SK-N-SH treated with all-trans-retinoic acid at 6 μM for 48 hours (cell line): ENCODE measurements at regions not wholly inside any gene's neighbourhood (a gene's known extent, or its start where the extent isn't known, plus 50 kb on each side); places are given as distances from the start of the nearest gene placed in this dataset.

Experiments
- ATAC-seq: fragments of 200-7000 bp; cut with Tn5 transposase; 3 replicates; pipeline ENCODE4 v1.9.1; 2020; ENCODE audit warnings: mild to moderate bottlenecking, moderate library complexity
- ARNTL ChIP-seq: fragments of 450-650 bp; formaldehyde crosslinking; IDR thresholded peaks from 2 replicates; pipeline ENCODE4 v1.5.0; 2020; ENCODE audit warnings: low read depth, mild to moderate bottlenecking, moderate library complexity, borderline replicate concordance
- BACH2 ChIP-seq: fragments of 250-450 bp; sonication (Bioruptor Pico); IDR thresholded peaks from 2 replicates; pipeline ENCODE4 v1.9.0; 2021; ENCODE audit warnings: mild to moderate bottlenecking, borderline replicate concordance
- CREB5 ChIP-seq: fragments of 250-450 bp; sonication (Bioruptor Pico); IDR thresholded peaks from 2 replicates; pipeline ENCODE4 v1.5.1; 2020; ENCODE audit warnings: low read depth, mild to moderate bottlenecking, moderate library complexity
- CSDC2 ChIP-seq: fragments of 250-450 bp; sonication (Bioruptor Pico); IDR thresholded peaks from 2 replicates; pipeline ENCODE4 v1.5.0; 2020; ENCODE audit warnings: mild to moderate bottlenecking, moderate library complexity
- ESRRG ChIP-seq: fragments of 250-450 bp; sonication (Bioruptor Pico); IDR thresholded peaks from 2 replicates; pipeline ENCODE4 v1.6.1; 2021; ENCODE audit warnings: mild to moderate bottlenecking
- GLIS3 ChIP-seq: fragments of 250-450 bp; sonication (Bioruptor Pico); IDR thresholded peaks from 2 replicates; pipeline ENCODE4 v1.5.0; 2020; ENCODE audit warnings: mild to moderate bottlenecking, moderate library complexity
- ISL1 ChIP-seq: fragments of 250-450 bp; sonication (Bioruptor Pico); IDR thresholded peaks from 2 replicates; pipeline ENCODE4 v2.1.2; 2022; ENCODE audit warnings: mild to moderate bottlenecking, moderate library complexity
- OSR1 ChIP-seq: fragments of 250-450 bp; sonication (Bioruptor Pico); IDR thresholded peaks from 2 replicates; pipeline ENCODE4 v1.8.0; 2022; ENCODE audit warnings: moderate library complexity, mild to moderate bottlenecking, inconsistent platforms
- PATZ1 ChIP-seq: fragments of 250-450 bp; sonication (Bioruptor Pico); IDR thresholded peaks from 2 replicates; pipeline ENCODE4 v1.8.0; 2020; ENCODE audit warnings: mild to moderate bottlenecking, moderate library complexity, borderline replicate concordance
- POU6F1 ChIP-seq: fragments of 250-450 bp; sonication (Bioruptor Pico); IDR thresholded peaks from 2 replicates; pipeline ENCODE4 v1.8.0; 2021; ENCODE audit warnings: low read depth, mild to moderate bottlenecking, moderate library complexity, borderline replicate concordance
- PPARA ChIP-seq: fragments of 250-450 bp; sonication (Bioruptor Pico); IDR thresholded peaks from 2 replicates; pipeline ENCODE4 v1.5.0; 2020; ENCODE audit warnings: mild to moderate bottlenecking, borderline replicate concordance
- RARB ChIP-seq: fragments of 250-450 bp; sonication (Bioruptor Pico); IDR thresholded peaks from 2 replicates; pipeline ENCODE4 v1.8.0; 2021; ENCODE audit warnings: mild to moderate bottlenecking, moderate library complexity
- SNAI2 ChIP-seq: fragments of 250-450 bp; sonication (Bioruptor Pico); IDR thresholded peaks from 2 replicates; pipeline ENCODE4 v1.5.0; 2020; ENCODE audit warnings: mild to moderate bottlenecking, moderate library complexity
- TCF4 ChIP-seq: fragments of 250-450 bp; sonication (Bioruptor Pico); IDR thresholded peaks from 2 replicates; pipeline ENCODE4 v1.8.0; 2021; ENCODE audit warnings: mild to moderate bottlenecking, moderate library complexity, borderline replicate concordance
- TOX ChIP-seq: fragments of 250-450 bp; sonication (Bioruptor Pico); IDR thresholded peaks from 2 replicates; pipeline ENCODE4 v1.8.0; 2021; ENCODE audit warnings: mild to moderate bottlenecking, moderate library complexity, borderline replicate concordance
- ZC3H10 ChIP-seq: fragments of 250-450 bp; sonication (Bioruptor Pico); IDR thresholded peaks from 2 replicates; pipeline ENCODE4 v1.5.1; 2021; ENCODE audit warnings: mild to moderate bottlenecking, moderate library complexity
- ZFP3 ChIP-seq: fragments of 250-450 bp; sonication (Bioruptor Pico); IDR thresholded peaks from 2 replicates; pipeline ENCODE4 v1.5.0; 2020; ENCODE audit warnings: mild to moderate bottlenecking, moderate library complexity
- ZFP30 ChIP-seq: fragments of 450-650 bp; formaldehyde crosslinking; IDR thresholded peaks from 2 replicates; pipeline ENCODE4 v1.5.0; 2022; ENCODE audit warnings: mild to moderate bottlenecking, moderate library complexity
- ZNF565 ChIP-seq: fragments of 450-650 bp; formaldehyde crosslinking; conservative IDR thresholded peaks from 2 replicates; pipeline ENCODE4 v1.5.0; 2020; ENCODE audit warnings: low read depth, mild to moderate bottlenecking, moderate library complexity
- ZNF8 ChIP-seq: fragments of 450-650 bp; formaldehyde crosslinking; IDR thresholded peaks from 2 replicates; pipeline ENCODE4 v1.5.0; 2020; ENCODE audit warnings: mild to moderate bottlenecking, moderate library complexity

- TF ChIP-seq CREB5 (CRISPR knock-in tag) (no peak), PATZ1 (CRISPR knock-in tag) (no peak), ZFP30 (CRISPR knock-in tag) (no peak)
Measured at GRCh38 chr7:156524818-156525597, 115.6 kb upstream of the RNF32 start (continued).

- no peak for ATAC-seq
- TF ChIP-seq RARB (CRISPR knock-in tag) = no peak
- no peak for TF ChIP-seq ZFP30 (CRISPR knock-in tag)
- no peak for TF ChIP-seq CREB5 (CRISPR knock-in tag)
- TF ChIP-seq GLIS3 (CRISPR knock-in tag) = no peak
- no peak for TF ChIP-seq ZNF8 (CRISPR knock-in tag)
- no peak for TF ChIP-seq CSDC2
- no peak for TF ChIP-seq ISL1 (CRISPR knock-in tag)
- no peak for TF ChIP-seq ZC3H10
- TF ChIP-seq PPARA (CRISPR knock-in tag) = no peak
- TF ChIP-seq POU6F1 (CRISPR knock-in tag) = no peak
- TF ChIP-seq, all 23 proteins: peak for 0
Measured at GRCh38 chr7:156523447-156524048, 117.0 kb upstream of the RNF32 start.

- ATAC-seq = no peak
- TF ChIP-seq PPARA (CRISPR knock-in tag) = no peak
Measured at GRCh38 chr7:156522801-156523200, 117.8 kb upstream of the RNF32 start.

GRCh38 chr7:156519070-156519469 is 121.5 kb upstream of the RNF32 start:
- no peak for ATAC-seq
- no peak for TF ChIP-seq RARB (CRISPR knock-in tag)
- TF ChIP-seq BACH2 (CRISPR knock-in tag) = no peak
- no peak for TF ChIP-seq ZNF565 (CRISPR knock-in tag)
- TF ChIP-seq SNAI2 = no peak
- TF ChIP-seq ZFP3 (CRISPR knock-in tag) = no peak
- no peak for TF ChIP-seq ZC3H10
- TF ChIP-seq CSDC2 = no peak
- no peak for TF ChIP-seq OSR1 (CRISPR knock-in tag)
- TF ChIP-seq ZNF8 (CRISPR knock-in tag) = no peak
- TF ChIP-seq TCF4 (CRISPR knock-in tag) = no peak
- TF ChIP-seq GLIS3 (CRISPR knock-in tag) = no peak
- no peak for TF ChIP-seq POU6F1 (CRISPR knock-in tag)
- no peak for TF ChIP-seq PPARA (CRISPR knock-in tag)
- no peak for TF ChIP-seq TOX (CRISPR knock-in tag)
- no peak for TF ChIP-seq PATZ1 (CRISPR knock-in tag)
- TF ChIP-seq ARNTL = no peak
- no peak for TF ChIP-seq CREB5 (CRISPR knock-in tag)
- TF ChIP-seq ISL1 (CRISPR knock-in tag) = no peak
- no peak for TF ChIP-seq ESRRG (CRISPR knock-in tag)
- TF ChIP-seq, all 23 proteins: peak for 0
